Stimulated activated naive B cell treated with anti-CD40 and anti-IgM and Interleukin-4, amounts not matched to agents 10 μg/mL and 1 μg/mL and 100 μg/mL, for 72 hours (primary cell): ENCODE measurements at regions not wholly inside any gene's neighbourhood (a gene's known extent, or its start where the extent isn't known, plus 50 kb on each side); places are given as distances from the start of the nearest gene placed in this dataset.

Experiments
- ATAC-seq, 2 donors: fragments of 150-1000 bp; cut with Tn5 transposase; replicated peaks; 2 replicates each; pipeline ENCODE4 v1.10.0; 2021; ENCODE audit warnings: moderate library complexity in 1 of 2
- DNase-seq: peaks from one replicate; pipeline ENCODE4 v3.0.0; 2021
- H3K27ac Mint-ChIP-seq: one replicate; pipeline ENCODE4 v1.8.0; 2022; ENCODE audit warnings: mild to moderate bottlenecking, mixed read lengths
- H3K27me3 Mint-ChIP-seq, 2 donors: one replicate each; pipeline ENCODE4 v1.8.0; 2022; ENCODE audit warnings: mixed read lengths in 2 of 2
- H3K36me3 Mint-ChIP-seq, 2 donors: one replicate each; pipeline ENCODE4 v1.8.0; 2022; ENCODE audit warnings: mixed read lengths in 2 of 2, mild to moderate bottlenecking in 1 of 2
- H3K4me1 Mint-ChIP-seq, 2 donors: one replicate each; pipeline ENCODE4 v1.8.0; 2022; ENCODE audit warnings: mixed read lengths in 2 of 2, mild to moderate bottlenecking in 1 of 2
- H3K4me3 Mint-ChIP-seq, 2 donors: one replicate each; pipeline ENCODE4 v1.8.0; 2022; ENCODE audit warnings: mild to moderate bottlenecking in 2 of 2, mixed read lengths in 2 of 2, moderate library complexity in 1 of 2
- H3K9me3 Mint-ChIP-seq, 2 donors: one replicate each; pipeline ENCODE4 v1.8.0; 2022; ENCODE audit warnings: mixed read lengths in 2 of 2, mild to moderate bottlenecking in 1 of 2

- ATAC-seq (no peak), DNase-seq (no peak)
- Mint-ChIP-seq H3K4me1 (peaks cover 0 to 1% of the 10 kb centered on the region in 2 donors), H3K27ac (no peak overlapping the region), H3K36me3 (no peaks in the 10 kb centered on the region), H3K9me3 (no peaks in the 10 kb centered on the region), H3K4me3 (no peak overlapping the region), H3K27me3 (peaks cover 27 to 29% of the 10 kb centered on the region in 2 donors)
These were observed 271.4 kb upstream of the NR5A2 start for GRCh38 chr1:199756066-199756465.

- no peaks in the 10 kb centered on the region for H3K9me3 Mint-ChIP-seq
- no peaks in the 10 kb centered on the region for H3K36me3 Mint-ChIP-seq
- ATAC-seq = no peak
- peaks cover 0 to 1% of the 10 kb centered on the region in 2 donors for H3K4me1 Mint-ChIP-seq
- no peak for DNase-seq
- peaks cover 31 to 35% of the 10 kb centered on the region in 2 donors for H3K27me3 Mint-ChIP-seq
- no peak overlapping the region for H3K27ac Mint-ChIP-seq
- no peak overlapping the region for H3K4me3 Mint-ChIP-seq
These were observed 268.8 kb upstream of the NR5A2 start for GRCh38 chr1:199758626-199759255.

GRCh38 chr1:199759268-199759730, 268.2 kb upstream of the NR5A2 start:
- Mint-ChIP-seq H3K4me1 (peaks cover 0 to 1% of the 10 kb centered on the region in 2 donors), H3K27me3 (peaks cover 30 to 34% of the 10 kb centered on the region in 2 donors), H3K4me3 (no peak overlapping the region), H3K36me3 (no peaks in the 10 kb centered on the region), H3K27ac (no peak overlapping the region), H3K9me3 (no peaks in the 10 kb centered on the region)
- no peak for DNase-seq
- no peak for ATAC-seq

GRCh38 chr1:199762572-199762971, 264.9 kb upstream of the NR5A2 start:
- Mint-ChIP-seq H3K4me1 (peaks cover 0 to 1% of the 10 kb centered on the region in 2 donors), H3K36me3 (peaks cover 4 to 6% of the 10 kb centered on the region in 2 donors), H3K9me3 (peaks cover 10 to 11% of the 10 kb centered on the region in 2 donors), H3K27me3 (peaks cover 11 to 19% of the 10 kb centered on the region in 2 donors), H3K27ac (no peak overlapping the region), H3K4me3 (no peak overlapping the region)
- ATAC-seq (no peak), DNase-seq (no peak)

GRCh38 chr1:199766218-199766792, 261.2 kb upstream of the NR5A2 start:
- peaks cover 11 to 16% of the 10 kb centered on the region in 2 donors for H3K9me3 Mint-ChIP-seq
- H3K4me1 Mint-ChIP-seq = no peaks in the 10 kb centered on the region
- no peak overlapping the region for H3K27ac Mint-ChIP-seq
- peaks cover 4 to 6% of the 10 kb centered on the region in 2 donors for H3K36me3 Mint-ChIP-seq
- no peak for DNase-seq
- peaks cover 6 to 13% of the 10 kb centered on the region in 2 donors for H3K27me3 Mint-ChIP-seq
- H3K4me3 Mint-ChIP-seq = no peak overlapping the region
- no peak for ATAC-seq

- no peak for DNase-seq
- no peak overlapping the region for H3K27ac Mint-ChIP-seq
- H3K4me3 Mint-ChIP-seq = no peak overlapping the region
- peaks cover 4 to 6% of the 10 kb centered on the region in 2 donors for H3K36me3 Mint-ChIP-seq
- no peaks in the 10 kb centered on the region for H3K4me1 Mint-ChIP-seq
- no peak for ATAC-seq
- H3K9me3 Mint-ChIP-seq = peaks cover 11 to 16% of the 10 kb centered on the region in 2 donors
- H3K27me3 Mint-ChIP-seq = peaks cover 11% of the 10 kb centered on the region in 2 donors
These were observed 259.8 kb upstream of the NR5A2 start for GRCh38 chr1:199767700-199768099.

GRCh38 chr1:199774433-199775089, 252.9 kb upstream of the NR5A2 start:
- Mint-ChIP-seq H3K9me3 (no peaks in the 10 kb centered on the region), H3K27me3 (peaks cover 8 to 11% of the 10 kb centered on the region in 2 donors), H3K4me1 (no peaks in the 10 kb centered on the region), H3K36me3 (no peaks in the 10 kb centered on the region), H3K4me3 (no peak overlapping the region), H3K27ac (no peak overlapping the region)
- ATAC-seq (no peak), DNase-seq (no peak)

GRCh38 chr1:199776768-199777497, 250.6 kb upstream of the NR5A2 start:
- ATAC-seq = no peak
- H3K4me3 Mint-ChIP-seq = no peak overlapping the region
- no peaks in the 10 kb centered on the region for H3K36me3 Mint-ChIP-seq
- no peaks in the 10 kb centered on the region for H3K4me1 Mint-ChIP-seq
- peaks cover 4 to 6% of the 10 kb centered on the region in 2 donors for H3K27me3 Mint-ChIP-seq
- no peak for DNase-seq
- no peaks in the 10 kb centered on the region for H3K9me3 Mint-ChIP-seq
- no peak overlapping the region for H3K27ac Mint-ChIP-seq

- H3K9me3 Mint-ChIP-seq = no peaks in the 10 kb centered on the region
- H3K27ac Mint-ChIP-seq = no peak overlapping the region
- H3K27me3 Mint-ChIP-seq = peaks cover 0 to 4% of the 10 kb centered on the region in 2 donors
- DNase-seq (no peak), ATAC-seq (no peak)
- H3K36me3 Mint-ChIP-seq = no peaks in the 10 kb centered on the region
- H3K4me1 Mint-ChIP-seq = peaks cover 0 to 1% of the 10 kb centered on the region in 2 donors
- H3K4me3 Mint-ChIP-seq = no peak overlapping the region
These were observed 249.1 kb upstream of the NR5A2 start for GRCh38 chr1:199778324-199778955.

- Mint-ChIP-seq H3K27ac (no peak overlapping the region), H3K4me1 (peaks cover 0 to 7% of the 10 kb centered on the region in 2 donors), H3K4me3 (no peak overlapping the region), H3K36me3 (no peaks in the 10 kb centered on the region), H3K27me3 (no peaks in the 10 kb centered on the region), H3K9me3 (no peaks in the 10 kb centered on the region)
- DNase-seq = no peak
- ATAC-seq = no peak
These were observed 247.4 kb upstream of the NR5A2 start for GRCh38 chr1:199780091-199780490.

- DNase-seq (no peak), ATAC-seq (no peak)
- Mint-ChIP-seq H3K27me3 (no peaks in the 10 kb centered on the region), H3K4me1 (peaks cover 0 to 7% of the 10 kb centered on the region in 2 donors), H3K9me3 (no peaks in the 10 kb centered on the region), H3K27ac (no peak overlapping the region), H3K4me3 (no peak overlapping the region), H3K36me3 (no peaks in the 10 kb centered on the region)
These were observed 246.4 kb upstream of the NR5A2 start for GRCh38 chr1:199780948-199781670.

GRCh38 chr1:199784138-199784895, 243.2 kb upstream of the NR5A2 start:
- H3K4me1 Mint-ChIP-seq = peaks cover 0 to 7% of the 10 kb centered on the region in 2 donors
- ATAC-seq (no peak), DNase-seq (no peak)
- H3K4me3 Mint-ChIP-seq = no peak overlapping the region
- H3K36me3 Mint-ChIP-seq = no peaks in the 10 kb centered on the region
- no peaks in the 10 kb centered on the region for H3K9me3 Mint-ChIP-seq
- H3K27me3 Mint-ChIP-seq = no peaks in the 10 kb centered on the region
- no peak overlapping the region for H3K27ac Mint-ChIP-seq

- Mint-ChIP-seq H3K4me1 (peaks cover 0 to 7% of the 10 kb centered on the region in 2 donors), H3K27ac (no peak overlapping the region), H3K36me3 (no peaks in the 10 kb centered on the region), H3K9me3 (no peaks in the 10 kb centered on the region), H3K4me3 (no peak overlapping the region), H3K27me3 (no peaks in the 10 kb centered on the region)
- DNase-seq = no peak
- ATAC-seq = no peak
These were observed 240.8 kb upstream of the NR5A2 start for GRCh38 chr1:199786695-199787094.
